22Rv1 (cell line): ENCODE measurements at regions not wholly inside any gene's neighbourhood (a gene's known extent, or its start where the extent isn't known, plus 50 kb on each side); places are given as distances from the start of the nearest gene placed in this dataset.

ENCODE experiments used
- CTCF ChIP-seq: fragments of 450-650 bp; IDR thresholded peaks from 2 replicates; pipeline ENCODE4 v1.5.1; 2017; ENCODE audit warnings: mild to moderate bottlenecking
- ZFX ChIP-seq: fragments of 450-650 bp; IDR thresholded peaks from 2 replicates; pipeline ENCODE4 v1.6.1; 2017; ENCODE audit warnings: antibody characterized with exemption, borderline replicate concordance

GRCh38 chr10:124173298-124173900, 80.0 kb upstream of the CHST15 start:
- no peak for TF ChIP-seq CTCF
- no peak for TF ChIP-seq ZFX
